K562 (cell line): ENCODE measurements at regions not wholly inside any gene's neighbourhood (a gene's known extent, or its start where the extent isn't known, plus 50 kb on each side); places are given as distances from the start of the nearest gene placed in this dataset.

Source experiments
- ATAC-seq: fragments of 200-7000 bp; cut with Tn5 transposase; 3 replicates; pipeline ENCODE4 v1.9.1; 2020; ENCODE audit warnings: moderate library complexity
- BruUV-seq: library from RNA; stranded (reverse); fragments of 400-500 nt; replicated peaks from 2 replicates; lab custom pipeline; 2021; lab: Mats Ljungman, UMichigan
- CTCF ChIA-PET: fragments of 300-600 bp; formaldehyde crosslinking; extraction: SDS; loops from one replicate; lab custom pipeline; 2021; ENCODE audit warnings: low intra/inter-chr PET ratio; lab: Yijun Ruan, JAX
- POLR2A ChIA-PET: fragments of 300-600, 350-650 bp; sonication (Branson Sonifier 250); formaldehyde crosslinking; extraction: SDS; loops from one replicate; lab custom pipeline; 2021; ENCODE audit warnings: antibody characterized with exemption, inconsistent platforms; lab: Yijun Ruan, JAX
- DNase-seq, 4 experiments: peaks; one replicate each; pipeline versions ENCODE4 v3.0.0 to v3.0.0-alpha.2; 2011 to 2018; ENCODE audit warnings: low spot score in 3 of 4, mixed read lengths in 3 of 4; ENCODE audit errors: extremely low read depth in 1 of 4
- FAIRE-seq: peaks from 2 replicates; lab custom pipeline; 2011; peaks lifted over from hg19 to GRCh38; lab: Jason Lieb, UNC
- H2AFZ ChIP-seq: 2 replicates; pipeline ENCODE4 v1.6.0; 2011; ENCODE audit warnings: low read depth, low read length, control low read depth, inconsistent platforms
- H3K27ac ChIP-seq: fragments of 200-600 bp; 3 replicates; pipeline ENCODE4 v1.8.0; 2011; ENCODE audit warnings: low read depth, mild to moderate bottlenecking, control low read depth, inconsistent platforms, low read length, moderate library complexity, mixed read lengths; ENCODE audit errors: extremely low read depth
- H3K27me3 ChIP-seq, 2 experiments: fragments of 300-600 bp in 1 of 2; 2 replicates in 1 of 2; 3 replicates in 1 of 2; pipeline versions ENCODE4 v1.6.0 to v1.8.0; 2011; ENCODE audit warnings: inconsistent platforms in 2 of 2, low read length in 2 of 2, mild to moderate bottlenecking in 1 of 2, mixed read lengths in 1 of 2, moderate library complexity in 1 of 2; ENCODE audit not compliant: control insufficient read depth in 2 of 2, insufficient read depth in 2 of 2
- H3K36me3 ChIP-seq: fragments of 300-600 bp; 3 replicates; pipeline ENCODE4 v1.8.0; 2011; ENCODE audit warnings: mild to moderate bottlenecking, low read length, inconsistent platforms; ENCODE audit not compliant: control insufficient read depth, insufficient read depth
- H3K4me1 ChIP-seq, 2 experiments: fragments of 200-600 bp in 1 of 2; replicated peaks in 1 of 2; 2 replicates in 1 of 2; 3 replicates in 1 of 2; pipeline versions ENCODE4 v1.5.1 to v1.8.0; 2011; ENCODE audit warnings: inconsistent platforms in 2 of 2, low read length in 2 of 2, mild to moderate bottlenecking in 1 of 2, mixed read lengths in 1 of 2, moderate library complexity in 1 of 2; ENCODE audit not compliant: control insufficient read depth in 2 of 2, insufficient read depth in 2 of 2
- H3K4me2 ChIP-seq: 2 replicates; pipeline ENCODE4 v1.6.1; 2011; ENCODE audit warnings: low read length, control low read depth, inconsistent platforms, mixed read lengths; ENCODE audit not compliant: insufficient read depth
- H3K4me3 ChIP-seq: fragments of 200-600 bp; sonication (generic), shearing (Covaris generic); 2 replicates; pipeline ENCODE4 v1.5.1; 2016; ENCODE audit warnings: control low read depth, inconsistent platforms
- H3K79me2 ChIP-seq: fragments of 200-600 bp; 3 replicates; pipeline ENCODE4 v1.8.0; 2011; ENCODE audit warnings: low read length, inconsistent platforms; ENCODE audit not compliant: control insufficient read depth, insufficient read depth
- H3K9ac ChIP-seq, 2 experiments: 2 replicates each; pipeline versions ENCODE4 v1.6.0 to v1.6.1; 2011; ENCODE audit warnings: low read depth in 2 of 2, low read length in 2 of 2, control low read depth in 1 of 2, inconsistent platforms in 1 of 2, mild to moderate bottlenecking in 1 of 2, mixed read lengths in 1 of 2; ENCODE audit not compliant: insufficient read depth in 1 of 2
- H3K9me1 ChIP-seq: one replicate; pipeline ENCODE4 v1.6.0; 2011; ENCODE audit warnings: inconsistent platforms, mild to moderate bottlenecking, low read length, moderate library complexity; ENCODE audit not compliant: control insufficient read depth, insufficient read depth
- H3K9me3 ChIP-seq: replicated peaks from 2 replicates; pipeline ENCODE4 v1.5.1; 2011; ENCODE audit warnings: low read depth, low read length, inconsistent platforms; ENCODE audit not compliant: control insufficient read depth, insufficient read depth
- H4K20me1 ChIP-seq: replicated peaks from 2 replicates; pipeline ENCODE4 v1.6.1; 2011; ENCODE audit warnings: low read length, inconsistent platforms, mixed read lengths; ENCODE audit not compliant: control insufficient read depth, insufficient read depth
- BCOR ChIP-seq: fragments of 450-650 bp; IDR thresholded peaks from 2 replicates; pipeline ENCODE4 v1.6.1; 2016
- BRCA1 ChIP-seq, 2 experiments: fragments of 450-650 bp in 1 of 2; sonication (generic) in 1 of 2; formaldehyde crosslinking in 1 of 2; IDR thresholded peaks; 2 replicates each; pipeline versions ENCODE4 v1.5.0 to v1.6.1; 2017 to 2020; ENCODE audit warnings: mild to moderate bottlenecking in 1 of 2, missing genetic modification reagents in 1 of 2
- CCAR2 ChIP-seq: fragments of 200-400 bp; formaldehyde crosslinking; IDR thresholded peaks from 2 replicates; pipeline ENCODE4 v1.6.1; 2017; ENCODE audit warnings: mild to moderate bottlenecking, low read depth, low read length
- ELF1 ChIP-seq: fragments of 200-800 bp; sonication (Bioruptor generic); IDR thresholded peaks from 2 replicates; pipeline ENCODE4 v1.6.1; 2016; ENCODE audit warnings: missing genetic modification characterization, missing compliant biosample characterization
- ELF4 ChIP-seq: fragments of 450-650 bp; formaldehyde crosslinking; IDR thresholded peaks from 2 replicates; pipeline ENCODE4 v1.4.0; 2022; ENCODE audit warnings: missing genetic modification characterization
- HDAC8 ChIP-seq: fragments of 450-650 bp; IDR thresholded peaks from 2 replicates; pipeline ENCODE4 v1.6.1; 2016; ENCODE audit warnings: mild to moderate bottlenecking, missing genetic modification characterization, moderate library complexity, missing compliant biosample characterization
- ILK ChIP-seq: fragments of 450-650 bp; IDR thresholded peaks from 2 replicates; pipeline ENCODE4 v1.6.1; 2016; ENCODE audit warnings: missing genetic modification characterization, low read depth, mild to moderate bottlenecking, missing compliant biosample characterization, moderate library complexity, borderline replicate concordance
- MAZ ChIP-seq, 2 experiments: fragments of 450-650 bp in 1 of 2; sonication (generic) in 1 of 2; formaldehyde crosslinking; IDR thresholded peaks in 1 of 2; conservative IDR thresholded peaks in 1 of 2; 2 replicates each; pipeline versions ENCODE4 v1.4.0 to v1.5.0; 2020; ENCODE audit warnings: mild to moderate bottlenecking in 1 of 2, missing genetic modification reagents in 1 of 2
- MCM7 ChIP-seq, 2 experiments: fragments of 450-650 bp; IDR thresholded peaks; 2 replicates each; pipeline ENCODE4 v1.6.1; 2016 to 2018
- PCBP2 ChIP-seq: fragments of 200-400 bp; formaldehyde crosslinking; IDR thresholded peaks from 2 replicates; pipeline ENCODE4 v1.6.1; 2018; ENCODE audit warnings: low read length, low read depth, mild to moderate bottlenecking, moderate library complexity; ENCODE audit not compliant: poor library complexity, severe bottlenecking
- SAFB2 ChIP-seq: fragments of 200-400 bp; formaldehyde crosslinking; IDR thresholded peaks from 2 replicates; pipeline ENCODE4 v1.6.1; 2018; ENCODE audit warnings: borderline replicate concordance, low read length, low read depth, moderate library complexity; ENCODE audit not compliant: severe bottlenecking
- SMARCC2 ChIP-seq: fragments of 450-650 bp; IDR thresholded peaks from 2 replicates; pipeline ENCODE4 v1.6.1; 2017; ENCODE audit warnings: antibody characterized with exemption, moderate library complexity, mild to moderate bottlenecking, low read depth
- SRSF3 ChIP-seq: fragments of 200-400 bp; formaldehyde crosslinking; IDR thresholded peaks from 2 replicates; pipeline ENCODE4 v1.6.1; 2016; ENCODE audit warnings: mild to moderate bottlenecking, low read length, moderate library complexity; ENCODE audit not compliant: insufficient read depth
- TCF3 ChIP-seq: sonication (generic); formaldehyde crosslinking; IDR thresholded peaks from 2 replicates; pipeline ENCODE4 v1.4.0; 2020; ENCODE audit warnings: mild to moderate bottlenecking, missing genetic modification reagents
- TRIM28 ChIP-seq: fragments of 450-650 bp; IDR thresholded peaks from 2 replicates; pipeline ENCODE4 v1.6.1; 2017
- ZNF408 ChIP-seq: fragments of 250-450 bp; sonication (Bioruptor Pico); IDR thresholded peaks from 2 replicates; pipeline ENCODE4 v1.4.0; 2020; ENCODE audit warnings: low read depth, mild to moderate bottlenecking, moderate library complexity
- ZNF668 ChIP-seq: fragments of 250-450 bp; sonication (Bioruptor Pico); IDR thresholded peaks from 2 replicates; pipeline ENCODE4 v1.8.0; 2022; ENCODE audit warnings: mild to moderate bottlenecking, inconsistent platforms
- ZZZ3 ChIP-seq: fragments of 450-650 bp; IDR thresholded peaks from 2 replicates; pipeline ENCODE4 v1.6.1; 2016; ENCODE audit warnings: antibody characterized with exemption, mild to moderate bottlenecking, moderate library complexity
- WGBS: fragments of 100-300 bp; shearing (Covaris generic); methylation state at CpG from one replicate; pipeline ENCODE4 v1.1.6; 2016; ENCODE audit warnings: low coverage, mixed read lengths; ENCODE audit not compliant: insufficient coverage; ENCODE audit errors: missing lambda C conversion rate; 5-methylcytosine and 5-hydroxymethylcytosine counted together
- in situ Hi-C: fragments of 300-500 bp; cut with MboI; formaldehyde crosslinking; loops from 4 replicates; pipeline ENCODE4 v1.15.0; 2018; ENCODE audit warnings: inconsistent platforms, mixed read lengths
- intact Hi-C: fragments of 100-400 bp; cut with micrococcal nuclease; formaldehyde crosslinking; loops from 2 replicates; pipeline ENCODE4 v1.14.2; 2022
- TF ChIP-seq, protein P1 (sequence below): sonication (generic); formaldehyde crosslinking; IDR thresholded peaks from 2 replicates; pipeline ENCODE4 v1.9.0; 2022; ENCODE audit warnings: mild to moderate bottlenecking, missing genetic modification reagents
- TF ChIP-seq, protein P2 (sequence below): fragments of 450-650 bp; conservative IDR thresholded peaks from 2 replicates; pipeline ENCODE4 v1.6.1; 2016; ENCODE audit warnings: missing genetic modification characterization, low read depth, mild to moderate bottlenecking, missing compliant biosample characterization, moderate library complexity
- TF ChIP-seq, protein P3 (sequence below): fragments of 250-450 bp; sonication (Bioruptor Pico); IDR thresholded peaks from 2 replicates; pipeline ENCODE4 v1.5.0; 2021; ENCODE audit warnings: mild to moderate bottlenecking, borderline replicate concordance

DNA sequence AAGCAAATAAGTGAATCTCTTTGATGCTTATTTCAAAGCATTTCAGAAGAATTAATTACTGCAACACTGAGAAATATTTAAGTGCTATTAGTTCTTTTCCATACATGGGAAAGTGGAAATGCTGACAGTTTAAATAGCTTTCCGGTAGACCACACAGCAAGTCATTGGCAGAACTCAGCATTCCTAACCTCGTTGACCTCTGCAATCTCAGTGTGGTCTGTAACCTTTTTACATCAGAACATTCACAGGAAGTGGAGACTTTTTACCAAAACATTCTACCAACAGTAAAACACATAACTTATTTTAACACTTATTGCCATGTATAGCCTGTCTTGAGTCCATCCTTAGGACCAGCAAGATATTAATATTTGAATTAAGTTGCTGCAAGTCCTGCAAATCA lies 249.5 kb upstream of the DCN start:
- no TSS peak for BruUV-seq

GRCh38 chr12:91424506-91424905 lies 241.9 kb upstream of the DCN start:
- no peak overlapping the region for H2AFZ ChIP-seq
- no peak overlapping the region for H3K4me2 ChIP-seq
- H3K9me3 ChIP-seq = no peaks in the 10 kb centered on the region
- ATAC-seq (no peak), DNase-seq (no peak), FAIRE-seq (no peak)
- H3K27ac ChIP-seq = no peak overlapping the region
- no peaks in the 10 kb centered on the region for H4K20me1 ChIP-seq
- H3K9ac ChIP-seq = no peak overlapping the region
- no peaks in the 10 kb centered on the region for H3K36me3 ChIP-seq
- no TSS peak for BruUV-seq
- no peaks in the 10 kb centered on the region for H3K27me3 ChIP-seq
- intact Hi-C loops (no loop called here), in situ Hi-C loops (no loop called here)
- H3K9me1 ChIP-seq = no peaks in the 10 kb centered on the region
- no peak overlapping the region for H3K4me3 ChIP-seq
- peaks cover 0 to 4% of the 10 kb centered on the region in 2 experiments; a peak in 1 of 5 replicates for H3K4me1 ChIP-seq
- ChIA-PET CTCF (no interaction called here), POLR2A (no interaction called here)
- 88% methylated on average over 2 of the region's 2 CpGs for WGBS
- no peaks in the 10 kb centered on the region for H3K79me2 ChIP-seq
- no peak for TF ChIP-seq ZZZ3
- no peak for TF ChIP-seq ELF4 (CRISPR knock-in tag)
- TF ChIP-seq SMARCC2 = no peak
- TF ChIP-seq, protein P1, sequence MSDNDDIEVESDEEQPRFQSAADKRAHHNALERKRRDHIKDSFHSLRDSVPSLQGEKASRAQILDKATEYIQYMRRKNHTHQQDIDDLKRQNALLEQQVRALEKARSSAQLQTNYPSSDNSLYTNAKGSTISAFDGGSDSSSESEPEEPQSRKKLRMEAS (CRISPR knock-in tag) = no peak
- TF ChIP-seq SAFB2 = no peak
- TF ChIP-seq, protein P2, sequence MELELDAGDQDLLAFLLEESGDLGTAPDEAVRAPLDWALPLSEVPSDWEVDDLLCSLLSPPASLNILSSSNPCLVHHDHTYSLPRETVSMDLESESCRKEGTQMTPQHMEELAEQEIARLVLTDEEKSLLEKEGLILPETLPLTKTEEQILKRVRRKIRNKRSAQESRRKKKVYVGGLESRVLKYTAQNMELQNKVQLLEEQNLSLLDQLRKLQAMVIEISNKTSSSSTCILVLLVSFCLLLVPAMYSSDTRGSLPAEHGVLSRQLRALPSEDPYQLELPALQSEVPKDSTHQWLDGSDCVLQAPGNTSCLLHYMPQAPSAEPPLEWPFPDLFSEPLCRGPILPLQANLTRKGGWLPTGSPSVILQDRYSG = no peak
- TF ChIP-seq, protein P3, sequence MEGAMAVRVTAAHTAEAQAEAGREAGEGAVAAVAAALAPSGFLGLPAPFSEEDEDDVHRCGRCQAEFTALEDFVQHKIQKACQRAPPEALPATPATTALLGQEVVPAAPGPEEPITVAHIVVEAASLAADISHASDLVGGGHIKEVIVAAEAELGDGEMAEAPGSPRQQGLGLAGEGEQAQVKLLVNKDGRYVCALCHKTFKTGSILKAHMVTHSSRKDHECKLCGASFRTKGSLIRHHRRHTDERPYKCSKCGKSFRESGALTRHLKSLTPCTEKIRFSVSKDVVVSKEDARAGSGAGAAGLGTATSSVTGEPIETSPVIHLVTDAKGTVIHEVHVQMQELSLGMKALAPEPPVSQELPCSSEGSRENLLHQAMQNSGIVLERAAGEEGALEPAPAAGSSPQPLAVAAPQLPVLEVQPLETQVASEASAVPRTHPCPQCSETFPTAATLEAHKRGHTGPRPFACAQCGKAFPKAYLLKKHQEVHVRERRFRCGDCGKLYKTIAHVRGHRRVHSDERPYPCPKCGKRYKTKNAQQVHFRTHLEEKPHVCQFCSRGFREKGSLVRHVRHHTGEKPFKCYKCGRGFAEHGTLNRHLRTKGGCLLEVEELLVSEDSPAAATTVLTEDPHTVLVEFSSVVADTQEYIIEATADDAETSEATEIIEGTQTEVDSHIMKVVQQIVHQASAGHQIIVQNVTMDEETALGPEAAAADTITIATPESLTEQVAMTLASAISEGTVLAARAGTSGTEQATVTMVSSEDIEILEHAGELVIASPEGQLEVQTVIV = no peak
- no peak for TF ChIP-seq PCBP2

More for the DNA sequence above, 249.5 kb upstream of the DCN start:
- Histone ChIP-seq H3K9me1 (no peaks in the 10 kb centered on the region), H3K9ac (no peak overlapping the region), H4K20me1 (no peaks in the 10 kb centered on the region), H3K9me3 (no peaks in the 10 kb centered on the region), H3K27me3 (no peaks in the 10 kb centered on the region), H3K4me2 (no peak overlapping the region), H3K4me1 (no peaks in the 10 kb centered on the region), H3K79me2 (no peaks in the 10 kb centered on the region), H3K27ac (no peak overlapping the region), H3K36me3 (no peaks in the 10 kb centered on the region), H3K4me3 (no peak overlapping the region), H2AFZ (no peak overlapping the region)
- ATAC-seq (no peak), FAIRE-seq (no peak), DNase-seq (no peak)
- intact Hi-C loops (no loop called here), in situ Hi-C loops (no loop called here)
- ChIA-PET CTCF (no interaction called here), POLR2A (no interaction called here)
- 70% methylated on average over 2 of the region's 2 CpGs for WGBS
- TF ChIP-seq TRIM28 (no peak), HDAC8 (no peak), ELF1 (tag) (no peak), MCM7 (IDR thresholded peaks at IDR 0.05) (no peak), TCF3 (CRISPR knock-in tag) (no peak), BRCA1 (IDR thresholded peaks at IDR 0.05) (no peak), BRCA1 (CRISPR knock-in tag; IDR thresholded peaks at IDR 0.05) (no peak), PCBP2 (no peak), BCOR (no peak), ZNF668 (CRISPR knock-in tag) (no peak), ZNF408 (CRISPR knock-in tag) (no peak), ILK (tag) (no peak), CCAR2 (no peak), MAZ (CRISPR knock-in tag; conservative IDR thresholded peaks at IDR 0.05 in 1 of 2, IDR thresholded peaks at IDR 0.05 in 1 of 2) (no peak), SRSF3 (no peak)
